Activated T-cell treated with anti-CD3 and anti-CD28 coated beads for 4 hours (primary cell): ENCODE measurements at regions not wholly inside any gene's neighbourhood (a gene's known extent, or its start where the extent isn't known, plus 50 kb on each side); places are given as distances from the start of the nearest gene placed in this dataset.
"Not testable (repeated sequence)": the region's sequence is repeated elsewhere in the genome, so short reads cannot be mapped to it uniquely, and the experiment has no call there.

ENCODE experiments used
- DNase-seq: peaks from one replicate; pipeline ENCODE4 v3.0.0-alpha.2; 2020

DNA sequence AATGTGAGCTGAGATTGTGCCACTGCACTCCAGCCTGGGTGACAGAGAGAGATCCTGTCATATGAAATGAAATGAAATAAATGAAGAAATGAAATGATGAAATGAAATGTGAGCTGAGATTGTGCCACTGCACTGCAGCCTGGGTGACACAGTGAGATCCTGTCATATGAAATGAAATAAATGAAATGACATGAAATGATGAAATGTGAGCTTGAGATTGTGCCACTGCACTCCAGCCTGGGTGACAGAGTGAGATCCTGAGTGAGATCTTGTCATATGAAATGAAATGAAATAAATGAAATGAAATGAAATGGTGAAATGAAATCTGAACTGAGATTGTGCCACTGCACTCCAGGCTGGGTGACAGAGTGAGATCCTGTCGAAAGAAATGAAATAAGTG is 58.2 kb upstream of the FAN1 start:
- not testable (repeated sequence) for DNase-seq
